Uterus (tissue), 2 donors: ENCODE measurements at regions not wholly inside any gene's neighbourhood (a gene's known extent, or its start where the extent isn't known, plus 50 kb on each side); places are given as distances from the start of the nearest gene placed in this dataset.

ENCODE experiments used
- CTCF ChIP-seq, 4 experiments: fragments of 200-600 bp in 2 of 4; fragments of 450-650 bp in 2 of 4; sonication (generic) in 2 of 4; IDR thresholded peaks; one replicate each; pipeline ENCODE4 v1.5.1; 2016 to 2019; ENCODE audit warnings: antibody characterized with exemption in 4 of 4, mild to moderate bottlenecking in 2 of 4, moderate library complexity in 1 of 4
- POLR2A ChIP-seq, 2 donors: fragments of 450-650 bp; IDR thresholded peaks; one replicate each; pipeline ENCODE4 v1.6.1; 2016; ENCODE audit warnings: antibody characterized with exemption in 2 of 2, mild to moderate bottlenecking in 1 of 2, moderate library complexity in 1 of 2

GRCh38 chr13:90627813-90628212 lies 719.7 kb upstream of the MIR17HG start:
- TF ChIP-seq CTCF (IDR thresholded peaks at IDR 0.05) = no peak
- no peak for TF ChIP-seq POLR2A (IDR thresholded peaks at IDR 0.05)
